ENCODE measurements at regions not wholly inside any gene's neighbourhood (a gene's known extent, or its start where the extent isn't known, plus 50 kb on each side); places are given as distances from the start of the nearest gene placed in this dataset.

DNA sequence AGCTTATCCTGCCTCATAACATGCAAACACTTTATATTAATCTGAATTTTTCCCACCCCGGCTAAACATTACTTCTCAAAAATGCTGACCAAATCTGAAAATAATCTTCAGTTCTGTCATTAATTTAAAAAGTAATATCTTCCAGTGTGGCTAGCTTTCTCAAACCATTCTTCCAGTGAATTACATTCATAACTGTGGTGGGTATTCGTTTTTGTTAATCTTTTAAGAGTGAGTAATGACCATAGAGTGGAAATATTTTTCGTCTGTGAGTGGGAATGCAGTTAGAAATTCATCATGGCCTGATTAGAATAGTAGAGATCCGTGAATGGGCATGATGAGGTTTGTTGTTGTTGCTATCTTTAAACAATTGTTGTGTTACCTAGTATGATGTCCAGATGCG is 138.6 kb upstream of the SFRP2 start:
- WGBS, 2 donors: 57 to 68% methylated on average over 5 of the region's 5 CpGs
- Histone ChIP-seq H3K27me3 (no peaks in the 10 kb centered on the region), H3K27ac (no peak overlapping the region), H3K4me1 (no peaks in the 10 kb centered on the region), H3K36me3 (replicated peaks in 1 of 2; ENCODE audit: insufficient read depth in 1 of 2, low read depth in 2 of 2) (no peaks in the 10 kb centered on the region), H3K4me3 (no peak overlapping the region), H3K9me3 (no peaks in the 10 kb centered on the region)
- TF ChIP-seq, protein P1, sequence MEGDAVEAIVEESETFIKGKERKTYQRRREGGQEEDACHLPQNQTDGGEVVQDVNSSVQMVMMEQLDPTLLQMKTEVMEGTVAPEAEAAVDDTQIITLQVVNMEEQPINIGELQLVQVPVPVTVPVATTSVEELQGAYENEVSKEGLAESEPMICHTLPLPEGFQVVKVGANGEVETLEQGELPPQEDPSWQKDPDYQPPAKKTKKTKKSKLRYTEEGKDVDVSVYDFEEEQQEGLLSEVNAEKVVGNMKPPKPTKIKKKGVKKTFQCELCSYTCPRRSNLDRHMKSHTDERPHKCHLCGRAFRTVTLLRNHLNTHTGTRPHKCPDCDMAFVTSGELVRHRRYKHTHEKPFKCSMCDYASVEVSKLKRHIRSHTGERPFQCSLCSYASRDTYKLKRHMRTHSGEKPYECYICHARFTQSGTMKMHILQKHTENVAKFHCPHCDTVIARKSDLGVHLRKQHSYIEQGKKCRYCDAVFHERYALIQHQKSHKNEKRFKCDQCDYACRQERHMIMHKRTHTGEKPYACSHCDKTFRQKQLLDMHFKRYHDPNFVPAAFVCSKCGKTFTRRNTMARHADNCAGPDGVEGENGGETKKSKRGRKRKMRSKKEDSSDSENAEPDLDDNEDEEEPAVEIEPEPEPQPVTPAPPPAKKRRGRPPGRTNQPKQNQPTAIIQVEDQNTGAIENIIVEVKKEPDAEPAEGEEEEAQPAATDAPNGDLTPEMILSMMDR (IDR thresholded peaks at IDR 0.05): no peak
- no peak for TF ChIP-seq POLR2A (IDR thresholded peaks at IDR 0.05)
- ATAC-seq: no peak
- DNase-seq: no peak
- intact Hi-C loops (cut with DNase I): no loop called here

DNA sequence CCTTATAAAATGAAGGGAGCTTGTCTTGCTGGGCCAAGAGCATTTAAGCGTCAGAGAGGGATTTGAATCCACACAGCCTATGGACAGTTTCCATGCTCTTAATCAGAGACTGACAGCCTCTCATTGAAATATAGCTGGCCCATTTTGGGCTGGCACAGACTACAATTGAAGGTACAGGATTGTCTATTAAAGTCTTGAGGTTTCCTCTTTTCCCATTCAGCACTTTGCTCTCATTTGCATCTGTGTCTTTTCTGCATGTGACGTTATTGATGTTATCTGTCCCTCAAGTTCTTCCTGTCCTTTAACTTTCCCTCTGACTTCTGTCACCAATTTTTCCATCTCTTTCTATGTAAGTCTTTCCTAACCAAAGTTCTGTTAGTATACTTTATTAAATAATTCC is 133.3 kb upstream of the SFRP2 start:
- WGBS, 2 donors: 65 to 67% methylated on average over 2 of the region's 2 CpGs
- H3K27me3 ChIP-seq: no peaks in the 10 kb centered on the region
- ATAC-seq (no peak), DNase-seq (no peak)
- H3K36me3 ChIP-seq (replicated peaks in 1 of 2; ENCODE audit: insufficient read depth in 1 of 2, low read depth in 2 of 2): no peaks in the 10 kb centered on the region
- H3K4me1 ChIP-seq: no peaks in the 10 kb centered on the region
- H3K9me3 ChIP-seq: no peaks in the 10 kb centered on the region
- no peak overlapping the region for H3K27ac ChIP-seq
- intact Hi-C loops (cut with DNase I): no loop called here
- no peak overlapping the region for H3K4me3 ChIP-seq
- TF ChIP-seq, protein P1 (IDR thresholded peaks at IDR 0.05): no peak
- TF ChIP-seq POLR2A (IDR thresholded peaks at IDR 0.05): no peak

DNA sequence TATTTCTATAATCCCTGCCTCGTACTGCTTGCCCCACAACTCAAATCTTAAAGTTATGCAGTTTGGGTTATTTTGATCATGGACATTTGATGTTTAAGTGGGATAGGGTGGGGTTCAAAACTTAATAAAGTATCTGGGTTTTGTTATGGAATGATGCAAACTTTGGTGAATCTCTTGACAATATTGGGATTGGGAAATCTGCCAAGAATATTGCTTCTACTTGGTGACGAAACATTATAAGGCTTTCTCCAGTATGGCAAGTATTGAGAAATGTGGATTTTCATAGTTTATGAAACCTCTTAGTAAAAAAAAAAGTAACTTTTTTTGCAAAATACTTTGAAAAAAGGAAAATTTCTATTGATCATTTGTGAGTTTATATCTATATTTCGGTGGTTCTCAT is 130.8 kb upstream of the SFRP2 start:
- WGBS, 2 donors: 78 to 86% methylated on average over 3 of the region's 3 CpGs
- intact Hi-C loops (cut with DNase I): no loop called here
- H3K9me3 ChIP-seq: no peaks in the 10 kb centered on the region
- H3K36me3 ChIP-seq (replicated peaks in 1 of 2; ENCODE audit: insufficient read depth in 1 of 2, low read depth in 2 of 2): no peaks in the 10 kb centered on the region
- H3K4me3 ChIP-seq: no peak overlapping the region
- no peak overlapping the region for H3K27ac ChIP-seq
- H3K27me3 ChIP-seq: no peaks in the 10 kb centered on the region
- ATAC-seq: no peak
- no peak for DNase-seq
- TF ChIP-seq POLR2A (IDR thresholded peaks at IDR 0.05): no peak
- H3K4me1 ChIP-seq: no peaks in the 10 kb centered on the region

DNA sequence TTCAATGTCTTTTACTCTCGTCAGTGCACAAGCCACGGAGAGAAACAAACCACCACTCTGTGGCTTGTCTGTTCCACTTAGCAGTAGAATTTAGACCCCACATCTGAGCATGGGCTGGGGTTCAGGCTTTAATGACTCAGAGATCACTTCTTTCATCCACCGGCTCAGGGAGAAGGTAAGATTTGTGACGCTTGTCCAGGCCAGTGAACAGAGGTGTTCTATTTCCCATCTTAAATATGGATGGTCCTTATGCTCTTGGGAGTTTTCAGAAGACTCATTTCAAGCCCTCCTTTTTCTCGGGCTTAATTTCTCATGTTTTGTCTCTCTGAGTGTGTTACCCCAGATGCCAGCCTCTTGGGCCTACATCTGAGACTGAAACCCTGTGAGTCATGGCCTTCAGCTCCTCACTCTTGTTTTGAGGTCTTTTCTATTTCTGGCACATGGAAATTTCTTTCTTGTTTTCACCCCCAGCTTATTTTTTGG is 127.4 kb upstream of the SFRP2 start:
- H3K27ac ChIP-seq: no peak overlapping the region
- H3K27me3 ChIP-seq: no peaks in the 10 kb centered on the region
- DNase-seq (no peak), ATAC-seq (no peak)
- H3K4me3 ChIP-seq: no peak overlapping the region
- TF ChIP-seq, protein P1 (IDR thresholded peaks at IDR 0.05): no peak
- TF ChIP-seq POLR2A (IDR thresholded peaks at IDR 0.05): no peak
- WGBS, 2 donors: 77 to 86% methylated on average over 5 of the region's 5 CpGs
- intact Hi-C loops (cut with DNase I): no loop called here
- no peaks in the 10 kb centered on the region for H3K9me3 ChIP-seq
- no peaks in the 10 kb centered on the region for H3K4me1 ChIP-seq
- no peaks in the 10 kb centered on the region for H3K36me3 ChIP-seq (replicated peaks in 1 of 2; ENCODE audit: insufficient read depth in 1 of 2, low read depth in 2 of 2)

DNA sequence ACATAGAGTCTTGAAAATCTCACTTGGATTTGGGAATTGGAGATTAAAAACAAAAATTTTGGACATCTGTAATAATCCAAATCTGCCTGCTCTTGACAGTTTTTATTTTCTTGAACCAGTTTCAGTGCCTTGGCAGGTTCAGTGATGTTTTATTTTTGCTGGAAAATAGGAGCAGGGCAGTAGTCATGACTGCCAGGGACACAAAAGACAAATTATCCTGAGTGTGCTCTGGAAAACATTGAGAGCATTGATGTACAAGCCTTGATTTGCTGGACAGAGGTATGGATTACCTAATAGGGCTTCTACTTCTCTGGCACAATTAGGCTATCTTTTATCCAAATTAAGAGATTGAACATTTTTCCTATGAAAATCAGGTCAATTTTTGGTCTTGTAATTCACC is 123.4 kb upstream of the SFRP2 start:
- Histone ChIP-seq H3K36me3 (replicated peaks in 1 of 2; ENCODE audit: insufficient read depth in 1 of 2, low read depth in 2 of 2) (no peaks in the 10 kb centered on the region), H3K4me1 (no peaks in the 10 kb centered on the region), H3K27me3 (no peaks in the 10 kb centered on the region), H3K27ac (no peak overlapping the region), H3K9me3 (no peaks in the 10 kb centered on the region), H3K4me3 (no peak overlapping the region)
- ATAC-seq (no peak), DNase-seq (no peak)
- intact Hi-C loops (cut with DNase I): no loop called here
- TF ChIP-seq, protein P1 (IDR thresholded peaks at IDR 0.05): no peak
- TF ChIP-seq POLR2A (IDR thresholded peaks at IDR 0.05): no peak
